HG03159 (cell line): ENCODE measurements at regions not wholly inside any gene's neighbourhood (a gene's known extent, or its start where the extent isn't known, plus 50 kb on each side); places are given as distances from the start of the nearest gene placed in this dataset.
"Not testable (repeated sequence)": the region's sequence is repeated elsewhere in the genome, so short reads cannot be mapped to it uniquely, and the experiment has no call there.

Source experiments
- ATAC-seq: cut with Tn5 transposase; IDR thresholded peaks from one replicate; pipeline ENCODE4 v1.9.1; 2021; ENCODE audit warnings: mild to moderate bottlenecking, moderate library complexity; ENCODE audit not compliant: unreplicated experiment

DNA sequence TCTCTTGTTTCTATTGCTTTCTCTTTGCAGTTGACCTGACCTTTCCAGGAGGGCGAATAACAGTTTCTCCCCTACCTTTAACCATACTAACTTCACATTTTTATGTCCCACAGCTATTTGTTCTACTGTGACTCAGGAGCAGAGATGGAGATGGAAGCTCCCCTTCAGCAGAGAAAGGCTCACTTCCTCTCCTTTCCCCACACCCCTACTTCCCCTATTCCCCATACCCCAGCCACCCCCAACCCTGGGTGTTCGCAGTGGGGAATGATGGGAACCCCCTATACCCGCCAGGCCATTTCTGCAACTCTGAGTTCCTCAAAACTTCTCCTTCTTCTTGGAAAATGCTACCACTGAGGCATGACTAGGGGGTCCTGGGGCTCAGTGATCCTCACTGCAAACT lies 285.4 kb upstream of the MGAT5 start:
- ATAC-seq = no peak

- ATAC-seq = no peak
Observed at GRCh38 chr2:133970641-133971040, 283.2 kb upstream of the MGAT5 start.

DNA sequence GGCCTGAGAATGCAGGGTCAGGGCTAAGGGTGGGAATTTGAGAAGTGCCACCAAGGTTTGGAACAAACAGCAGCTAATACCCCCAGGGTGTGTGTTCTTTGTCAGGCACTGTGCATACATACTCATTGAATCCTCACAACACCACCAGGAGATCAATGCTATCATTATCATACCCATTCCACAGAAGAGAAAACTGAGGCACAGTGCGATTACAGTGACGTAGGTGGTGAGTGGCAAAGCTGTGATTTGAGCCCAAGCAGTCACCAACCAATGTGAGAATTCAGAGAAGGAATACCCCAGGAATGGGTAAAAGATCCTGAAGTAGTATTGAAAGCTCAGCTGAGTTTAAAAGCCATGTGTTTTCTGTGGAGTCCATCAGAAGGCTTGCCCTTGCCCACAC lies 281.6 kb upstream of the MGAT5 start:
- no peak for ATAC-seq

DNA sequence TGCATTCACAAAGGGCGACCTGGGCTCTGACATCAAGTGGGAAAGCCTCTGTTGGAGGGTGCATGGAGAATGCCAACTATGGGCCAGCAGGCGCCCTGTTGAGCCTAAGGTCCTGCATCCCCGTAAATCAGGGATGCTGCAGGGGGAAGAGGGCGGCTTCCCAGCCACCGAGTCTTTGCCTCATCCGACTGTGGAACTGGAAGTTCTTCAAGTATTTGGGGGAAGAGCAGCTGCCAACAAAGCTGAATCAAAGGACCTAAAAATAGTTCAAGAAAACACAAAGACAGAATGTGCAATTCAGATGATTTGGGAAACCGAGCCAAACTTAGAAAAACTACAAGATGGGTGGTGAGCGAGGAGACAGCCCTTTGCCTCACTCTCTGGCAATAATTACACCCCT lies 281.1 kb upstream of the MGAT5 start:
- ATAC-seq = no peak

GRCh38 chr2:133974353-133974752 lies 279.5 kb upstream of the MGAT5 start:
- ATAC-seq = no peak

DNA sequence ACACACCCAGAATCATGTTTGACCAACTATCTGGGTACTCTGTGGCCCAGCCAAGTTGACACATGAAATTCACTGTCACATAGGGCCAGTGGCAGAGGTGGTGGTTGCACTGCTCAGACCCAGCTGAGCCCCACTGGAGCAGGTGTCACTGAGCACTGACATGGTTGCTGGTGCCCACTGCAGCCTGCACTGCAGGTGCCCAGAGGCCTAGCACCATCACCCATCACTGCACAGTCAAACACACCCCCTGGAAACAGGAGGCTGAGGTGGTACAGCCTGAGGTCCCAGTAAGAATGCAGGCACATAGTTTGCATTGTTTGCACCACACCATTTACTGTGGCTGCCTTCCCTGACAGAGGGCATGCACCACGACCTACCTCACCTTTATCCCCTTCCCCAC lies 278.7 kb upstream of the MGAT5 start:
- no peak for ATAC-seq

- ATAC-seq = no peak
Observed at GRCh38 chr2:133975676-133976428, 278.0 kb upstream of the MGAT5 start.

DNA sequence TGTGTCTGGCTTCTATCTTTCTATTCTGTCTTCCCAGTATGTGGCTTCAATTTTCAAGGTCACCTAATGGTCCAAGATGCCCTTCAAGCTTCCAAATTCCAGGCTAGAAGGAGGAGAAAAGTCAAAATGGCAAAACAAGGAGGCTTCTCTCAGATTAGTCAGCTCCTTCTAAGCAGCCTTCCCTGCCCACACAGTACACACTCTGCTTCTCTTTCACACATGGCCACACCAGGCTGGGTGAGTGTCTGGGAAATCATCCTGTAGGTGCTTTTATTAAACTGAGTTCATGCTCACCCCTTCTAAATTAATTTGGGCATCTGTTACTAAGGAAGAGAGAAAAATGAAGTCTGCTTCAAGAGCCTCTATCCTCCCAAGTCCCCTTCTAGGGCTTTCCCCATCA lies 277.2 kb upstream of the MGAT5 start:
- ATAC-seq = no peak

GRCh38 chr2:133977405-133977804 lies 276.5 kb upstream of the MGAT5 start:
- ATAC-seq = no peak

DNA sequence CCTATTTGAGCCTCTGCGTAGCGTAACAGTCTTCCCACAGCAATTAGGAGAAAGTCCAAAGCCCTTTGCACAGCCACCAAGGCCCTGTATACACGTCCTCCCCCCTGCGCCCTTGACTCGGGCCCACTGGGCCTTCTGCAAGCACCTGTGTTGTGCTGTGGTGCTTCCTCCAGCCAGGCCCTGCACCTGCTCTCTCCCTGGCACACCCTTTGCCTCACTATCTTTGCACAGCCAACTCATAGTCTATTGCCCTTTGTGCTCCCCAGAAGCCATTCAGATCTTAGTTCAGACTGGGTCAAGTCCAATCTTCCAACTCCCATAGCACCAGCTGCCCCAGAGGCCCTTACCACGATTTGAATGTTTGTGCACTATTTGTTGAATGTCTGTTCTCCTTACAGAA lies 271.6 kb upstream of the MGAT5 start:
- ATAC-seq = no peak

DNA sequence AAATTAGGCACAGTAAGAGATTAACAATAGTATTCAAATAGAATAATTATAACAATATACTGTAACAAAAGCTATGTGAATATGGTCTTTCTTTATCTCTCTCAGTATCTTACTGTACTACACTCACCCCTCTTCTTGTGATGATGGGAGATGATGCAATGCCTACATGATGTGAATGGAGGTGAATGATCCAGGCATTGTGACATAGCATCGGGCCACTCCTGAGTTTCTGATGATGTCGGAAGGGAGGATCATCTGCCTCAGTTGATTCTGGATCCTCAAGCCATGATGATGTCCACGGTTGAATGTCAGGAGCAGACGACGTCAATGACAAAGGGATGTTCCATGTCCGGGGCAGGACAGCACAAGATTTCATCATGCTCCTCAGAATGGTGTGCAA lies 268.3 kb upstream of the MGAT5 start:
- no peak for ATAC-seq

- ATAC-seq = no peak
Observed at GRCh38 chr2:133986081-133986837, 267.6 kb upstream of the MGAT5 start.

DNA sequence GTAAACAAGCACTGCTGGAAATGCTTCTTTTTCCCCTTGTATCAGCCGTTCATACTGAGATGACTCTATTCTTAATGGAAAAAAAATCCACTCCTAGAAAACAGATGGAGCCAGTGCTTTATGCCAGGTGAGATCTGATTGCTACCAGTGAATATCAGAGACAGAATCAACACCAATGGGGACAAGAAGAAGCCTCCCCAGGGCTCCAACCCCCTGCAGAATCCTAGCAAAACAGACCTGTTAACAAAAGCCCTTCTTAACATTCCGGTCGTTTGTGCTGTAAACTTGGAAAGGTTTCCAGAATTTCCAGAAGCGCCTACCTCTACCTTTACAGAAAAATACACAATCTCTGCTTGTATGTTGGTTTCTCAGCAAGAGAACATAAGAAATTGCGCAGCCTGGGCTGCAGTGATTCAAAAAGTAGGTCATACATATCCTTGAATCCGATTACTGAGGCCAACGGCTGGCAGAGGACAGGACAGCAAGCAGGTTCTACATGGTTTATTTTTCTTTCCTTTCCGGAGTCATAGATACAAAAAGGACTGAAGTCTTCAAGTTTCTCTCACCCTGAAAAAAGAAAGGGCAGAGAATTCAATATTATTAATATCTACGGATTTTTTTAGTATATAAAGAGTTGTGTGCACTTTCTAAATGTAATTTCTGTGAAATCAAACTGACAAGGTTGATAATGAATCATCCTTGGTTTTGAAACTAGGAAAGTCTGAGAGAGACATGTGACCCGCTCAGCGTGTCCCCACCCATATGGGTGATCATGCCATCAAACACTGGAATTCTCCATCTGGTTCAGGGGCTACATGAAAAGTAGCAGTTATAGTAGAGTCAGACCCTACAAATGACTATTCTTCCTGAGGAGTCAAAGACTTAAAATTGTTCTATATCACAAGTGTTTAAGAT lies 266.7 kb upstream of the MGAT5 start:
- no peak for ATAC-seq

DNA sequence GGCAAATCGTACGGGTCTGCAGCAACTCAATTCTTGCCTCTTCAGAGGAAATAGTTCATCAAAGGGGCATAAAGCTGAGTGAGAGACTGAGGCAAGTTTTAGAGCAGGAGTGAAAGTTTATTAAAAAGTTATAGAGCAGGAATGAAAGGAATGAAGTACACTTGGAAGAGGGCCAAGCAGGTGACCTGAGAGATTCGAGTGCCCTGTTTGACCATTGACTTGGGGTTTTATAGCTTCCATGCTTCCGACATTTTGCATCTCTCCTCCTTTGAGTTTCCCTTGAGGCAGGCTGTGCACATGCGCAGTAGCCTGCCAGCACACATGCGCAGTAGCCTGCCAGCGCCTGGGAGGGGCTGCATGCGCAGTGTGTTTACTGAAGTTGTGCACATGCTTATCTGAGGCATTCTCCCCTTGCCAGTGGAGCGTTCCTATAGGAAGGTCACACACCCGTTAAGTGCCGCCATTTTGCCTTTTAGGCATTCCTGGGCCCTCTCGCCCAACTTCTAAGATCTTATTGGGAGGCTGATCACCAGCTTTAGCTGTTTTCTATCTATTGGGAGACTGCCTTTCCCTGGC lies 265.5 kb upstream of the MGAT5 start:
- no peak for ATAC-seq

DNA sequence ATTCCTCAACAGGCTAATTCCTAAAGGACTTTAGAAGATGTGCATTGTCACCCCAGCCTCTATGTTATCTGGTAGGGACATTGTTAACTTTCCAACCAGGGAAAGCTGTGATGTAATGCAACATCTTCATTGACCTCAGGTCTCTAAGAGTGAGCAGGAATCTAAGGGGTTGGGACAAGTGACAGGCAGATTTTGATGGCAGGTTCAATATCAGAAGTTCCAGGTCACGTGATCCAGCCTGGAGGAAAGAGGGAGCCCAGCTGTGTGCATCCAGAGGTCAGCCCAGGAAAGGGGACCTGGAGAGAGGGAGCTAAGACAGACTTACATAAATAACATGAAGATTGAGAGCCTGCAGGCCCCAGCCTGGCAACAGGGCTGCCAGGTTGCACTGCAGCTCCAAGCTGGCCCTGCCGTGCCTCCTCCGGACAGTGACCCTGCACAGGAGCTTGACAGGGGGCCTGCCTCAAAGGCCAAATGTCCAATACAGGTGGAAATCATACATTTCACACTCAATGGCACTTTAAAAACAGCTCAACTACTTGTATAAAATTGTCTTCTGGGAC lies 262.2 kb upstream of the MGAT5 start:
- no peak for ATAC-seq

- no peak for ATAC-seq
Observed at GRCh38 chr2:133992454-133992853, 261.4 kb upstream of the MGAT5 start.

DNA sequence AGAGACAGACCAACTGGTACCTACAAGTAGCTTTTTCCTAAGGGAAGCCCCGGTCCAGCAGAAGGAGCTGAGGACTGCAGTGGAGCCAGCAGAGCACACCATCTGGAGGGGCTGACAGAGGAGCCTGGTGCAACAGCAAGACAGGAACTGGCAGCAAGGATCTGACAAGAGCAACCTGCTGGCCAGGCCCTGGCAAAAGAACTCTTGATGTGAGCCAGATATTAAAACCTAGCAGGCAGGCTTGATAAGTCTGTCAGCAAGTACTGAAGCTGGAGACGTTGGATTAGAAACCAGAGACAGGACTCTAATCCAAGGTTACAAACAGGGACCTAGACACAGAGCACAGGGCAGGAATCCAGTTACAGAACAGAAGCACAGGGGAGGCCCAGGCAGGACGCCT lies 260.7 kb upstream of the MGAT5 start:
- no peak for ATAC-seq

DNA sequence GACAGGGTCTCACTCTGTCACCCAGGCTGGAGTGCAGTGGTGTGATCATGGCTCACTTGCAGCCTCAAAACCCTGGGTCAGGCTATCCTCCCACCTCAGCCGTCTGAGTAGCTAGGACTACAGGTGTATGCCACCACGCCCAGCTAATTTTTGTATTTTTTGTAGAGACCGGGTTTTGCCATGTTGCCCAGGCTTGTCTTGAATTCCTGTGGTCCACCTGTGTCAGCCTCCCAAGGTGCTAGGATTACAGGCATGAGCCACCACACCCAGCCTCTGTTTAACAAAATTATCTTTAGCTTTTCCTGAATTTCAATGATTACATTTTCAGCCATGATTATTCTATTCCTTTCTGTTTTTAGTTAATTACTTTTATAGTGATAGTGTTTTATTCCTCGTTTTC lies 255.1 kb upstream of the MGAT5 start:
- not testable (repeated sequence) for ATAC-seq

GRCh38 chr2:134002391-134002790 lies 251.5 kb upstream of the MGAT5 start:
- ATAC-seq = no peak

DNA sequence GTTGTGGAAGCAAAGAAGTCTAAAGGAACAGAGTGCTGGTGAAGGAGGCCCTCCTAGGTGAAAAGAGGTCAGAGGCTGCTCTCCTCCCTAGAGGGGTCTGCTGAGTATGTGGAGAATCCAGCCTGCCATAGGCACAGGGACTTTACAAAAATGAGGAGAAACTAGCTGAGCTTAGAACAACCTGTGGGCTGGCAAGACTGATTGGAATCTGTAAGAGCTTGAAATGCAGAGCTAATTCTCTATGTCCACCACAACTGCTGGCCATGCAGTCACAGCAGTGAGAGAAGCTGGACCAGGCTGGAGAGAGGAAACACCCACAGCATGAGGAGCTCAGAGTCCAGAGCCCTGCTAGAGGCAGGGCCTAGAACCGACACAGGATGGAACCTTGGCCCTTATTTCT lies 251.0 kb upstream of the MGAT5 start:
- ATAC-seq = no peak

DNA sequence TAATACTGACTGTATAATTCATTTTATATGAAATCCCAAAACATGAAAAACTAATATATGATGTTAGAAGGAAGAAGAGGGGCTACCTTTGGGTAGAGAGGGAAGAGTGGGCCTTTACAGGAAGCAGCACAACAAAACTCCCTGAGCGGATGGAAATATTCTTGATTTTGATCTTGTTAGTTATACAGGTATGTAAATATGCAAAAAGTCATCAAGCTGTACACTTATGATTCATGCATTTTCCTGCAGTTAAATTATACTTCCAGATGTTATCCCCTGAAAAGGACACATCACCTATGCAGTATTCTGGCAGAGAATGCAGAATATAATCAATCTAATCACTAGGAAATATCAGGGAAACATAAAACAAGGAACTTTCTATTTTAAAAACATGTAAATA lies 249.4 kb upstream of the MGAT5 start:
- ATAC-seq = no peak
